ENCODE measurements at regions not wholly inside any gene's neighbourhood (a gene's known extent, or its start where the extent isn't known, plus 50 kb on each side); places are given as distances from the start of the nearest gene placed in this dataset.
A peak's percentile ranks its signal among the peaks of the same experiment; 100 is the strongest.

DNA sequence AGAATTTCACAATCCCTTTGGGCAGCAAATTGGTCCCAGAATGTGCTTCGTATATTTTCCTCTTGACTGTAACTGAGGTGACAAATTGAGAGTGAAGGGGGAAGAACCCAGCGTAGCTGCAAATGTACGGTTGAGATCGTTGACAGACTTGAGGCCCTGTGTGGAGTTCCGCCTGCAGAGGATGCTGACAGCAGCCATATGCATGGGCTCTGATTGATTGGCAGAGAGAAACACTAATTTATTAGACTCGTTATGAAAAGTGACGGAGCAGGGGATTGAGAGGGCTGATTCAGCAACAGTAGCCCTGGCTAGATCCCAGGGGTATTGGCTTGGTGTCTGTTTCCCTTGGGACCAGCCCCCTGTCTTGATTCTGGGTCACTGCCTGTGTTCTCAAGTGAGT lies 930.1 kb upstream of the EEF2KMT start:
- no peak for DNase-seq

DNA sequence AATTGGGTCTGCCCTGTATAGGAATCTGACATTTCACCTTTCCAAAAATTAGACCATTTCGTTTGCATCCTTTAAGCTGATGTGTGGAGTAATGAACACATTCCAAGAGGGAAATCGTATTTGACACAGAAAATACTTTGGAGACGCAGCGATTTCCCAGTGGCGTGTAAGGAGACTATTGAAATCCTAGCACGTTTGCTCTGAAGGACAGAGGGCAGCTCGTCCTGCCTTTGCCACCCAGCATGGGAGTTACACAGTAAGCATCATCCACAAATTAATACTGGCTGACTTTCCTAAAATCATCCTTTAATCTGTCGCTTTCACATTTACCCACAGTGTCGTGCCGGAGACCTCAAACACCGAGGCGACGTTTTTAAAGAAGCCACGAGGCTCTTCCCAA lies 925.9 kb upstream of the EEF2KMT start:
- no peak for DNase-seq

DNA sequence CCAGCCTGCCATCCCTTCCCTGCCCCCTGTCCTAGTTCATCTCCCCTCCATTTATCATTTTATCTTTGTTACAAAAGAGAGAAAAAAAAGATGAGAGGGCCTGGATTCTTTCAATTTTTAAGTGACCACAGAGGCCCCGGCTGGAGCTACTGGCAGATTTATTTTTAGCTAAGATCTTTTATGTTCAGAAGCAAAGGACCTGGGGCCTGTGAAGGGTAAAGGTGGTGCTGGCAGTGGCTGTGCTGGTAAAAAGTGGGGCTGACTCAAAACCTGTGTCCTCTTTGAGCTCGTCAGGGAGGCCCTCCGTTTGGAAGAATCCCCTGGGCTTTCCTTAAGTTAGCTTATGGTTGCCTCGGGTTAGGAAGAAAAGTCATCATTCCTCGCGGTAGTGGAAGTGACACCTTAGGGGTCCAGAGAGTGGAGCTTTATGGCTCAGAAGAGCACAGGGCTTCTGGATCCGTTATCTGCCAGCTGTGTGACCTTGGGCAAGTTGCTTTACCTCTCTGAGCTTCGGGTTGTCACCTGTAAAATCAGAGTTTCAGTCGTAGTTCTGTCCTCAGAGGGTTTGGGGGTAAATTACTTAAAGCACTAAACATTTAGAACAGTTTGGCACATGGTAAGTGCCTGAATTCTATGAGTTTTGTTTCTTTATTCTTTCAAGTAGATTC lies 923.8 kb upstream of the EEF2KMT start:
- no peak for DNase-seq

DNA sequence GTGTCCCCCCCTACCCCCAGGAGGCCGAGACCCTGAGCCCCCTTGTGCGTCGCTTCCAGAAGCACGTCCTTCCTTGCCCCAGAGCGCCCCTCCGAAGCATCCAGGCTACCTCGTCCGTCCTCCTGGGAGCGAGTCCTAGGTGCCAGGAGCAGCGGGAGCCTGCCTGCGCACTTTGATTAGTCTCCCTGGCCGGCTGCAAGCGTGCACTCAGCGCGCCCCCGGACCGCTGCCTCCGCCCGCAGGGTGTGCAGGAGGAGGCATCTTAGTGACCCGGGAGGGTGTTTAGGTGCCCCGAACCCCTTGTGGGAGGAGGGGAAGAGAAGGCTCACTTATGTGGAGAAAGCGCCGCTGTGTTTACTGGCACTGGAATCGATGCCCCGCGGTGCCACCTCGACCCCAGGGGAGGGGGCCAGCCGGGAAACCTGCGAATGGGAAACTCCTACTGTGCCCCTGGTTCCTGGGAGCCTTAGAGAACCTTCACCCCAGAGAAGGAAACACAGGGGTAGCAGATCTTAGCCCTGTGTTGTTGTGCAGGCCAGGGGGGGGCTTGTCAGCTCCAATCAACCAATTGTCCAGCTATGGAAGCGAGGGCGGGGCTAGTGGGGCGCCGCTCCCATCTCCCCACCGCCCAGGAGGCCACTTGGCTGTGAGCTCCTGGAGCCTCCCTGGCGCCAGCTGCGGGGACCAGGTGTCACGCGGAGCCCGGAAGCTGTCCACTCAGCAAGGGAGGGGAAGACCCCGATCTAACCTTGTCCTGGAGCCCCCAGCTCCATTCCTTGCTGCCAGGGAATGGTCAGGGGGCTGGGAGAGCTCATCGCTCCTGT lies 922.8 kb upstream of the EEF2KMT start:
- no peak for DNase-seq

DNA sequence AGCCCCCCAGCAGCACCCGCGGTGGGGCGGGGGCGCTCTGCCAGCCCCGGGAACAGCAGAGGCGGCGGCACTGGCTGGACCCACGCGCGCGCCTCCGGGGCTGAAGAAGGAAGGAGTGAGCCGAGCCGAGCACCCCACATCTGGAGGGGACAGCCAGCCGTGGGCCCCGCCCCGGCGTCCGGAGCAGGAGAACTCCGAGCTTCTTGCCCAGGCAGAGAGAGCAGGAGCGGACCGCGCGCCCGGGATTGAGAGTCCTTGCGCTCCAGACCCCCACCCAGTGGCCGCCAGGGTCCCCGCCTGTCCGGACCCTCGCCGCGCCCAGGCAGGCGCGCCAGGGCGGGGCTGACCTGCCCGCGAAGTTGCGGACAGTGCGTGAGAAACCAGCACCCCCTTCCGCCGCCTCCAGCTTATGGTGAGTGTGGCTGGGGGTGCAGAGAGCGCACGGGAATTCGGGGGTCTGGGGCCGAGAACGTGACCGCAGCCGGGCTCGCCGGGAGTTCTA lies 921.9 kb upstream of the EEF2KMT start:
- DNase-seq: no peak

DNA sequence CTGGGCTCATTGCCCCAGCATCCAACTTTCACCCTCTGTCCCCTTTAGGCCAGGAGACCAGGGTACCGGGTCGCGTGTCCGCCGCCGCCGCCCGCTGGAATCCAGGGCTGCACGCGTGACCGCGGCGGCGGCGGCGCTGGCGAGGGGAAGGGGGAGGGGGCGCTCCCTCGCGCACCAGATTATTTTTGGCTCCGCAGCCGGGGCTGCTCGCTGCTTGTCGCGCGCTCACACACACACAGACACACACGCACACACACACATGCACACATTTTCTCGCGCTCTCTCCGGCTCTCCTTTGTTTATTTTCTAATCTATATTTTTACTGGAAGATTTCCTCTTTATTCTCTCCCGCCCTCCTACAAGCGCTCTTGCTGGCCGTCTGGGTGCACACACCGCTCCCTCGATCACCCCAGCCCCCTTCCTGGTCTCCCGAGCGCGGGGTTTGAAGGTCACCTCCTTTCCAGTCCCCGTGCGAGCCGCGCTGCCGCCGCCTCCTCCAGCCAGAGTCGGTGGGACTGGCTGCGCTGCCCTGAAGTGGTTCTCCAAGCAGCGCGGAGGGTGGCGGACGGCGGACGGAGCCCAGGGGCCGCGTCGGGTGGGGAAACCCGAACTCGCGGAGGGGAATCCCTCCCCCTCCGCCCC lies 921.4 kb upstream of the EEF2KMT start:
- DNase-seq: no peak

DNA sequence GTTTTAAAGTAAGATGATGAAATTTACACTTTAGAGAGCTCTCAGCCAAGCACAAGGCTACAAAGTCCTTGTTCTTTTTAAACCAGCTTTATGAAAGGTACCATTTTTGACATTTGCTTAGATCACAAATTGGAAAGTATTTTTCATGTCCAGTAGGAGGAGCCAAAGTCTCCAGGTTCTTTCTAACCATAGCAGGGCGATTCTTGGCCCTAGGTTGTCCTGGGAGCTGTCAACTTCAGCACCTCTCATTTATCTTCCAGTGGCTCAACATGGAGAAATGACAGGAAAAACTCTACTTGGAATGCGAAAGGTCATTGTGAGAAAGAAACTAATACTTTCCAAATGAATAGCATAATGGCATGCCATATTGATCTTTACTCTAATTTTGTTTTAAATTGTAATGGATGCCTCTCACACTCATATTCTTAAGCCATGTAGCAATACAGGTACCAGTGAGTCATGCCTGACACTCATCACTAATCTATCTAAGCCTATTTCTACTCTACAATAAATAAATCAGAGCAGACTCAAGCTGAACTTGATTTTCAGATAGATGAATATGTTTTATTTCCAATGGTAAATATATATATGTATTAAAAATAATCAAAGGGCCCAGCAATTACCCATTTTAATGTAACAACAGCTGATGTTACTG lies 919.1 kb upstream of the EEF2KMT start:
- DNase-seq: peak in 1 of 2 experiments; percentile 30

DNA sequence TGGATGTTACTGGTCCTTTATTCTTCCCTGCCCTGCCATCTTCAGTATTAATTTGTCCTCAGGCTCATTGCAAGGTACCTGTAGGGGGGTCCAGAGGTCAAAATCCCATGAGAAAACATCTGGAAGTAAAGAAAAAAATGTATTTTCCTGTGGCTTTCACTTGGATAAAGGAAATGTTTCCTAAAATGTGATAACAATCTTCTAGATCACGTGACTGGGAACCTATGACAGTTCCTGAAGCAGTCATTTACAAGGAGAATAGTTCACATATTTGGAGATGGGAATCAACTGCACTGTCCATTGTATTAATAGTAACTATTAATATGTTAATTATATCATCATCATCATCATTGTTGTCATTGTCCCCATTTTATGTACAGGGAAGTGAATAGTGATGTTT lies 915.1 kb upstream of the EEF2KMT start:
- DNase-seq: no peak

DNA sequence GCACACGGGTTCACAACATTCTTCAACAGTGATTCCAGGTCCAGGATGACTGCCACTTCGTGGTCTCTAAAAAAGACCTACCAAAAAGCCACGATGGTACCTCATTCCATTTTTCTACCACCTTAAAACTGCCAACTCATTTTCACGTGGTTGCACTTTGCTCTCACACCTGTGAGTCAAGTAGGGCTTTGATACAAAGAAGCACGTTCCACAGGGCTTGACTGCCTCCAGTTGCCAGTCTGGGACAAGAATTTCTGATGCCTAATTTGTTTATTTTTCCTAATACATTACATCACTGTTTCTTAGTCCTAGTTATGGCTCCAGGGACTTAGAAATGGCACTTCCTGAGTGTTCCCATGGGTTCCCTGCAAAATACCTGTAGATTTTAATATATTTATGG lies 911.6 kb upstream of the EEF2KMT start:
- DNase-seq: no peak

DNA sequence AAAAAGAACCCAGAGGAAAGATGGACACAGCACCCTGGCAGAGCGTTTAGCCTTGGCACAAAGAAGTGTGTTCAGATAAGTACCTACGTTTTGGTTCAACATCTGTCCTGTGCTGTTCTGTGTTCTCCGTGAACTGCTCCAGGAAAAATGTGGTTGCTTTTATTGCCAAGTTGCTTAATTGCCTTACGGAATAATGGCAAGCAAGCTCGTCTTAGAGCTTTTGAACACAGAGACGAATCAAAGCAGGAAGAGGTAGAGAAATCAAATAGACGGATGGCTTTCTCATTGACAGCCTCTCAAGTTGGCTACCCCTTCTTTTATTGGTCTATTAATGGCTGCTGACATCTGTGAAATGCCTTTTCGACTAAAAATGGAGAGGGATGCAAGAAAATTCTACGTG lies 911.1 kb upstream of the EEF2KMT start:
- DNase-seq: no peak

DNA sequence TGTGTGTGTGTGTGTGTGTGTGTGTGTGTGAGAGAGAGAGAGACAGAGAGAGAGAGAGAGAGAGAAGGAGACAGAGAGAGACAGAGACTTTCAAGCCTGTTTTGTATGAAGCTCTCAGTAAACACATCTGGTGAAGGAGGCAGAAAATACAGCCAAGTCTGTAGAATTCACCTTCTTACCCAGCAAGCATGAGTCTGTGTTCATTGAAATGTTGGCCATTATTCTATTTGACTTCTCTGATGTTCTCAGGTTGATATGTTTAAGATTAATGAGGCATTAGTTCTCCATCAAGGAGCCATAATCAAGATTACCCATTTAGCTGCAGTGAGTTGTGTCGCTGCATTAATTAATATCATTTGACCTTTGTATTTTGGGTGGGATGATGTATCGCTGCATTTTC lies 895.8 kb upstream of the EEF2KMT start:
- no peak for DNase-seq

DNA sequence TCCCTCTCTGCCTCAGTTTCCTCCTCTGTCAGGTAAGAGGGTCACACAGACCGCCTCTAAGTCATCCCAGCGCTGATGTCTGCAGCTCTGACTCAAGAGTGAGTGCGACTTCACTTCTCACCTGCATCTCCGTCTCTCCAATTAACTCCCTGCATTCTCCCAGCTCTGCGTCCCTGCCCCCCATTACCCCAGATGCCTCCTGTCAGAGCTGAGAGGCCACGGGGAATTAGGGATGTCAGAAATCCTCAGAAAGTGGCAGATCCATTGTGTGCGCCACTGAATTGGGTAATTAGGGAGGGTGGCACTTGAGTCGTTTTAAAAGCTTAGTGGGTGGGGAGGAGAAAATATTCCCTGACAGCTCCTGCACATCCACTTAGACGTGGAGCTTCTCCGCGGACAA lies 885.4 kb upstream of the EEF2KMT start:
- DNase-seq: no peak

DNA sequence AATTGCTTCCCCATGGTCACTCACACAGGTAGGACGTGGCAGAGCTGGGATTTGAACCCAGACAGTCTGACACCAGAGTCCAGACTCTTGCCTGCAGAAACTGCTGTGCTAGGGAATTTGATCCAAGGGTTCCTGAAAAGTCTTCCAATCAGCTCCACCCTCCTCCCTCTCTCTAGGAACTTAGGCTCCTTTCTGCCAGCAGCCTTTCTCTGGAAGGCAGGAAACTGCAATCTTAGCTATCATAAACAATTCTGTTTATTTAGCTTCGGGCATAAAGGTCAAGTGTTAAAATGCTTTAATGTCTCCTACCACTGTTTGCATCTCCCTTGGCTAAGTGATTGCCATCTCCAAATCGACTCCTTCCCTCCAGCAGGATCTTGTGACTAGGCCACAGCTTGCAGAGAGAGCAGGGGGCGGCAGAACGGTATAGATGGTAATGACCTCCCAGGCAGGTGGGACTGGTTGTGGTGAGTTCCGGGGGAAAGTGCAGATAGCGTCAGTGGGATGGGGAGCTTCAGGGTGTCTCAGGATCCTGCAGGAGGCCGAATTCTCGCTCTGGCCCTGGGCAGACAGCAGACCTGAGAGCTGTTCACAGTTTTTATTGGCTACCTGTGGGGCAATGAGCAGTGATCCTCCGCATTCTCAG lies 882.4 kb upstream of the EEF2KMT start:
- DNase-seq: no peak

DNA sequence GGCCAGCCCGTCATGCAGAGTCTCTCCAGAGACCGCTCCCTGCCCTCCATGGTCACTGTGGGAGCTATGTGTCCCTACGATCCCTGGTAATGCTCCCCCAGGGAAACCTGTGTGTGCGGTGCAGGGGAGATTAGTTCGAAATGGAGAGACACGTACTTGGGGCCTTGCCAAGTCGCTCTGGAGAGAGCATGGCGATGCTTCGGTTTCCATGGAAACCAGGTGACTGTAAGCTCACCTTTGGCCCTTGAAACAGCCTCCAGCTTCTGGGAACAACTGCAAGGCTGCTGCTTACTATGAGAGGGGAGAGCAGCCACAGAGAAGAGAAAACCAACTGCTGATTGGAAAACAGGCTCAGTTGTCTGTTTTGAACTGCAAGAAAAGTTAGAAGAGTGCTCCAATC lies 879.7 kb upstream of the EEF2KMT start:
- no peak for DNase-seq

DNA sequence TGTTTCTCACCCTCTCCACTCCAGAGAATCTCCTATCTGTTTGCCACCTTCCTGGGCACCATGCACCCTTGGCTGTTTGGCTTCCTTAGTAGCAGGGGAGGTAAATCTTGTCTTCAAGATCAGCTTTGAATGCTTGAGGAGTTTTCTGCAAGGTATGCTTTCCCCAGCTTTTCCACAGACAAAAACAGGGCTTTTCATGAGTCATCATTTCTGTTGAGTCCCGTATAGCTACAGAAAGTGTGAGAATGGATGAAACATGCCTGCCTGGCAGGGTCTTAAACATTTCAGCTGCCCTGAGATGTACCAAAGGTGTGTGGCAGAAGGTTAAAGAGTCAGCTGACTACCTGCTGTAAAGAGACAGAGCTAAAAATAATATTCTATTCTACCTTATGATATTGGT lies 875.2 kb upstream of the EEF2KMT start:
- DNase-seq: no peak

DNA sequence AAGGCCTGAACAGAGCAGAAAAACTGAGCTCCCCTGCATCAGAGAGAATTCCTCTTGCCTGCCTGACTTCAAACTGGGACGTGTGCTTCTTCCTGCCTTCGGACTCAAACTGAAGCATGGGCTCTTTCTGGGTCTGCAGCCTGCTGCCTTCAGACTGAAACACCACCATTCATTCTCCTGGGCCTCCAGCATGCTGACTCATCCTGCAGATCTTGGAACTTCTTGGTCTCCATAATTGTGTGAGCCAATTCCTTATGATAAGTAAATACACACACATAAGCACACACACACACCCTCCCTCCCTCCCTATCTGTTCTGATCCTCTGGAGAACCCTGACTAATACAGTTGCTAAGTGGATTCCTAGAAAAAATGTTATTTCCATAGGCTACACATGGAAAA lies 874.3 kb upstream of the EEF2KMT start:
- no peak for DNase-seq

DNA sequence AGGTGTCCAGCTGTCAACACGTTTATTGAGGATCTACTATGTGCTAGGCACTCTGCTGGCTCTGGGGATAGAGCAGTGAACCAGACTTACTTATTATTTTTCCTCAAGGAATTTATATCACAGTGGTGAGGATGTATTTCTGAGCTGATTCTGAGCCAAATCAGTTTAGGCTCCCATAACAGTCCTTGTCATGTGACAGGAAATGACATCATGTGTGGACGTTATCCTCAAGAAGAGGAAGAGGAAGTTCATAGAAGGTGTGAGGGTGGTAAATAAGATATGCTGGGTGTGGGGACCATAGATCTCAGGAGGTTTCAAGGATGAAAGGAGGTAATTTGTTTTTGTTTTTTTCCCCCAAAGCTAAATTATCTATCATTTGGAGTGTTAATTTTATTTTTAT lies 873.5 kb upstream of the EEF2KMT start:
- no peak for DNase-seq

DNA sequence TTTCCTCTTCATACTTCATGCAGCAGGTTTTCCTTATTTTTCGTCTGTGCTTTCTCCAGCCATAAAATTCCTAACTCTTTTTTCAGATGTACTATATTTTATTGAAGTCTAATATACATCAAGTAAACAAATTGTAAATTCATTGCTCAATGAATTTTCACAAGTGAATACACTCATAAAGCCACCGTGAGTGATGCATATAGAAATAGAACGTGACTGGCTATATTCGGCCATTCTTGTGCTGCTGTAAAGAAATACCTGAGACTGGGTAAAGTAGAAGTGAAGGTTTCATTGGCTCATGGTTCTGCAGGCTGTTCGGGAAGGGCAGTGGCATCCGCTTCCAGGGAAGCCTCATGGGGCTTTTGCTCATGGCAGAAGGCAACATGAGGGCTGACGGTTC lies 868.4 kb upstream of the EEF2KMT start:
- DNase-seq: no peak

DNA sequence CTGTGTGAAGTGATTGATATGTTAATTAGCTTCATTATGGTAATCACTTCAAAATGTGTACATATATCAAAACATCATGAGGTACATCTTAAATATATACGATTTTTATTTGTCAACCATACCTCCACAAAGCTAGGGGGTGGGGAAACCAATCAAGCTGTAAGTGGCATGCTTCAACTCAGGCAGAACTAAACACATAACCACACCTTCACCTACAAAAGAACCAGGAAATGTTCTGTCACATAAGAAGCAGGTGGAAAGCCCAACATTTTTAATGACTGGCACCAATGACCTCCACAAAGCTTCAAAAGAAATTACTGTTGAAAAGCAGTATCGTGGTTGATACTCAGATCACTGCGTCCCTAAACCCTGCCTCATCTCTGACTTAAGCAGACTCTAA lies 867.7 kb upstream of the EEF2KMT start:
- no peak for DNase-seq

DNA sequence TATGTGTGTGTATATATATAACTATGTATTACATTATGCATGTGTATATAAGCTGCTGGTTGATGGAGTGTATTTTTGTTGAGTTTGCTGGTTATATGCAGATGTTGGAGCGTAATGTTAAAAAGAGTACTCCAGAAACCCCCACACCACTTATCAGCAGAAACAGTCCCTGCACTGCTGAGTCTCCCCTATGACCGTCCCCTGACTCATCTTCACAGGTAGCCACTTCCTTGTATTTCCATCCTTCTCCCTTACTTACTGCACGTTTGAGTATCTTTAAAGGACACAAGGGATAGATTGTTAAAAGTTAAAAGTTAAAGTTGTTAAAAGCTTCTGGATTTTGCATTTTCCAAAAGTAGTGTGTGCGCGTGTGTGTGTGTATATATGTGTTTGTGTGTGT lies 853.9 kb upstream of the EEF2KMT start:
- no peak for DNase-seq

DNA sequence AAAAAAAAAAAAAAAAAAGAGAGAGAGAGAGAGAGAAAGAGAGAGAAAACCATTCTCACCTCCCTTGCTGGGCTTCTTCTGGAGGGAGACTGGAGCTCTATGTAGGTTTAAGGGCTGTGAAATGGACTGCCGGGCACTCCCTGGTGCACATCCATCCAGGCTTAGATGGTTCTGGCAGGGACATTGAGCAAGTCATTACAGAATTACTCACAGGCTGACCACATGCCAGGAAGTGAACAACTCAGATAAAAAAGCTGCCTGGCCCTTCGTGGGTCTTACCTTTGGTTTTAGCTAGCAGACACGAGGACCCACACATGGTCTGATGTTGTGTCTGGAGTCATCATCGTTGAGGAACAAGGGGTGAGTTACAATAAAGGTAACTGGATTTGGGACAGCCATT lies 847.4 kb upstream of the EEF2KMT start:
- no peak for DNase-seq

DNA sequence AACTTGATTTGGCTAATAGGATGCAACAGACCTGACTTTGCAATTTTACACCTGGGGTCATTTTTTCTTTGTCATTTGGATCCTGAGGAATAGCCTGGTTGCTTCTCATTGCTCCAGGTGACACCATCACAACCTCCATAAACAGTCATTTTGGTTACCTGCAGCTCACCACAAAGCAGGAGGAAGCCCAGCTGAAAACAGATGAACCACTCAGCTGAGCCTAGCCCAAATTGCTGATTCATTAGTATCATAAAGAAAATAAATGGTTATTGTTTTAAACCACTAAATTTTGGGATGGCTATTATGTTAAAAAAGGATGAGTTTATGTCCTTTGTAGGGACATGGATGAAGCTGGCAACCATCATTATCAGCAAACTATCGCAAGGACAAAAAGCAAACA lies 841.0 kb upstream of the EEF2KMT start:
- no peak for DNase-seq

DNA sequence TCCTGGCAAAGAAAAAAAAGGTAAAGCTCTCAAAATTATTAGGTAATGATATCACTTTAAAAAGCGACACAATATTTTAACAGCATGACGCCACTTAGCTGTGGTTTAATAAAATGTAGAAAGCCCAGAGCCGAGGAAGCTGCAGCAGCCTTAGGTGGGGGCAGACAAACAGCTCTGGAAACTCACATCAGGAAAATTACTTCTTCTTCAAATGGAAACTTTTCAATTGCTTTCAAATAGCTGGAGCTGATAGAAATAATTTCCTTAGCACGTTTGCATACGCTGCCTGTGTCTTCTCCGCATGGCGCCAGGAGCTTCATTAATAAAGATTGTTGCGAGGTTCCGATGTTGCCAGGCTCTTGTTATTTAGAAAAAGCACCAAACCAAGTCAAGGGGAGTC lies 835.3 kb upstream of the EEF2KMT start:
- DNase-seq: no peak
